ENCODE measurements at regions not wholly inside any gene's neighbourhood (a gene's known extent, or its start where the extent isn't known, plus 50 kb on each side); places are given as distances from the start of the nearest gene placed in this dataset.
A peak's percentile ranks its signal among the peaks of the same experiment; 100 is the strongest.

GRCh38 chr20:23155141-23155590 lies 69.0 kb upstream of the CD93 start:
- DNase-seq (ENCODE audit: low read depth in 4 of 4, low spot score in 1 of 4): no peak

DNA sequence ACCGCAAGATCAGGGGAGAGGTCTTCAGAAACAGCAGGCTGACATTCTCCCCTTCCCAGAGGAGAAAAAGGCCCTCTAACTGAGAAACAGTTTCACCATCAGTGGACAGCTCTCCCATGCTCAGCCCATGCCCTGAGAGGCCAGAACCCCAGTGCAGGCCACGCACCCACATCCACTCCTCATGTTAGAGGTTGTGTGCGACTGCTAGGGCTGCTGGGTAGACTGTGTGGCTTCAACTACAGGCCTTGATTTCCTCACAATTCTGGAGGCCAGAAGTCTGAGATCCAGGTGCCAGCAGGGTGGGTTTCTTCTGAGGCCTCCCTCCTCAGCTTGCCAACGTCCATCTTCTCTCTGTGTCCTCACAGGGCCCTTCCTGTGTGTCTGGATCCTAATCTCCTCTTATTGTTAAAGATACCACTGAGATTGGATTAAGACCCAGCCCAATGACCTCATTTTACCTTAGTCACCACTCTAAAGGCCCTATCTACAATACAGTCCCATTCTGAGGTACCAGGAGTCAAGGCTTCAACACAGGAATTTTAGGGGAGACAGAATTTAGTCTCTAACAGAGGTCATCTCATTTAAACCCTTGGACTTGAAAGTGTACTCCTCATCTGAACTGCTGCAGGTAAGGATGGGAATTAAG lies 67.7 kb upstream of the CD93 start:
- no peak for DNase-seq (ENCODE audit: low read depth in 4 of 4, low spot score in 1 of 4)

GRCh38 chr20:23152902-23153301 lies 66.8 kb upstream of the CD93 start:
- DNase-seq (ENCODE audit: low read depth in 4 of 4, low spot score in 1 of 4): no peak

- DNase-seq (ENCODE audit: low read depth in 4 of 4, low spot score in 1 of 4): no peak
Measured at GRCh38 chr20:23152308-23152892, 66.3 kb upstream of the CD93 start.

GRCh38 chr20:23151885-23152284 lies 65.8 kb upstream of the CD93 start:
- DNase-seq (ENCODE audit: low read depth in 4 of 4, low spot score in 1 of 4): no peak

GRCh38 chr20:23151008-23151703 lies 65.0 kb upstream of the CD93 start:
- no peak for DNase-seq (ENCODE audit: low read depth in 4 of 4, low spot score in 1 of 4)

GRCh38 chr20:23150304-23151007 lies 64.3 kb upstream of the CD93 start:
- DNase-seq (ENCODE audit: low read depth in 4 of 4, low spot score in 1 of 4): no peak

DNA sequence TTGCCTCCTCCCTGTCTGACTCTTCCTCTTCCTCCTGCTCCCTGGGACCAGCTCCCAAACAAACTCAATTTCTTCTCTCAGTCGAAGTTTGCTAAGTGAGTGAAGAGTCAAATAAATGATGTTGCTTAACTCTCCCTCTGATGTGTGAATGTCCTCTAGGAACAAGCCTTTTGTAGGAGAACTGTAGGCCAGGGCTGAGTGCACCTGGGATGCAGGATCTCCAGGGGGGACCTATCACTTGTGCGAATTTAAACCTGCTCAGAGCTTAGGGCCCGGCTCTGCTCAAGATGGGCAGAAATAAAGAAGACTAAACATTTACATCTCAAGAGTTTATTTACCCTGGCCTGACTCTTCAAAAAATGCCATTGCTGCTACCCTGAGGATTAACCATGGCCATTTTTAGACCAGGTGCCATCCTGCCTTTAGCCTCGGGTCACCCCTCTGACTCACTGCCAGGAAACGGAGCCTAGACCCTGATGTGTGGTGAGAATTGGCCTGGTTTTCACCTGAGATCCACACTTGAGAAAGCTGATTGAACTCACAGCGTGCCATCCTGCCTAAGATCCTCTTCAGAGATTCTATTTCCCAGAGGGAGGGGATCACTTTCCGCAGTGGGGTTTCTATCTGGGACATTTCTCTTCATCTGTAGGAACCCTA lies 63.6 kb upstream of the CD93 start:
- DNase-seq (ENCODE audit: low read depth in 4 of 4, low spot score in 1 of 4): no peak

DNA sequence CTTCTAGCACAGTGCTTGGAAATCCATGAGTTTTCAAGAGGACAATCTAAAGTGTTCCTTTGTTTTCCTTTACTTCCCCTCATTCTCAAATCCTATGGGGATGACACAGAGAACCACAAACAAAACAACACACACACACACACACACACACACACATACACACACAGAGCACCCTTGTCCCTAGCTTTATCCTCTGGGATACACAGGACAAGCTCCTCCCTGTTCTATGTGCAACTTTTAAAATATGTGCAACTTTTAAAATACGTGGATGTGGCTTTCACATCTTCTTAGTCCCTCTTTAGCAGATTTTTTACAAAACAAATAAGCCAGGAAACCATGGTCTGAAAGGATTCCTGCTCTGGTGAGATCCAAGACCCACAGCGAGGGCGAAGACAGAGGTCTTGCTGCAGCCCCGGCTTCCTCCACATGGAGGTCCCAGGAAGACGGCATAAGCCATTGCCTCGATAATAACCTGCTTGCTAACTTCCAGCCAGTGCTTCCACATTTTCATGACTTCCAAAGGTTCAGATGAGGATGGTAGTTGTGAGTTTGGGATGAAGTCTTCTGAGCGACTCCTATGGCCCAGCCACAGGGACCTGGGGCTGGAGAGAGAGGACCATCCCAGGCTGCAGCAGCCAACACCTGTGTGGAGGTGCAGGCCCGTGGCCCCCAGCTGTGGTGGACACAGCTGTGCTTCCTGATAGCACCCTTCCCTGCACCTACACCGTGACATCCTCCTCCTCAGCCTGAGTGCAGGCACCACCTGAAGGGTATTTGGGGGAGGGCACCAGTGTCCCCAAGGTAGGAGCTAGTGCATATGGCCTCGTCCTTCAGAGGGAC lies 62.8 kb upstream of the CD93 start:
- no peak for DNase-seq (ENCODE audit: low read depth in 4 of 4, low spot score in 1 of 4)

GRCh38 chr20:23147964-23148730 lies 62.0 kb upstream of the CD93 start:
- DNase-seq (ENCODE audit: low read depth in 4 of 4, low spot score in 1 of 4): peak in 1 of 4 experiments; percentile 14

- no peak for DNase-seq (ENCODE audit: low read depth in 4 of 4, low spot score in 1 of 4)
Measured at GRCh38 chr20:23147647-23147963, 61.5 kb upstream of the CD93 start.

GRCh38 chr20:23146857-23147637 lies 60.9 kb upstream of the CD93 start:
- DNase-seq (ENCODE audit: low read depth in 4 of 4, low spot score in 1 of 4): no peak

- no peak for DNase-seq (ENCODE audit: low read depth in 4 of 4, low spot score in 1 of 4)
Measured at GRCh38 chr20:23146181-23146580, 60.1 kb upstream of the CD93 start.

DNA sequence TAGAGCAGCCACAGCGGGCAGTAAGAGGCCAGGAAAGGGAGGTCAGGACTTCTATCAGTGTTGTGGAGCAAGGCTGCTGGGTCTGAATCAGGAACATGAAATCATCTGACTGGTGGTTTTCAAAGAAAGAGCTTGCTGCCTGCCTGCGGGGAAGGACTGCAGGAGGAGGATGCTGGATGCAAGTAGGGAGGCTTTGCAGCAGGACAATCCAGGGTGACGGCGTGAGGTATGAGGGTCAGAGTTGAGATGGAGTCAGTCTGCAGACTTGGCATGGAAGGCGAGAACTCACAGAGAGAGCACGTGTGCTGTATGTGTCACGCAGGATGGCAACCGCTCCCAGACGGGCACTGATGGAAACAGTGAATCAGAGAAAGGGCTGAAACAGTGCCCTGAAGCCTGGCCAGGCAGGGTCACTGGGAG lies 59.2 kb upstream of the CD93 start:
- DNase-seq (ENCODE audit: low read depth in 4 of 4, low spot score in 1 of 4): no peak

DNA sequence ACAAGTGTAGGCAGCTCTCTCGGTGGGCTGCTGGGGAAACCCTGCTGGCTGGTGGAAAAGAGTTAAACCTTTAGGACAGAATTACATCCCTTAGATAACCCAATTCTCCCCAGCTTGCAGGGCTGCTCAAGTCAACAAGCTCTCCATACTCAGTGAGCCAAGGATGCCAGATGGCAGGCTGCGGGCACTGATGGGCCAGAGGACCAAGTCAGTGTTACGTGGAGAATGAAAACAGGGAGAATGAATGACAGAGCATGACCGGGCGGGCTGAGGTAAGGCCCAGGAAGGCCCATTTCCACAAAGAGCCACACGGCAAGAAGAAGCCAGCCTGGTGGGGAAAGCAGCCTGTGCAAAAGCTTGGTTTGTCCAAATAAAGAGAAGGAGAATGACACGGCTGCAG lies 58.7 kb upstream of the CD93 start:
- DNase-seq (ENCODE audit: low read depth in 4 of 4, low spot score in 1 of 4): no peak

DNA sequence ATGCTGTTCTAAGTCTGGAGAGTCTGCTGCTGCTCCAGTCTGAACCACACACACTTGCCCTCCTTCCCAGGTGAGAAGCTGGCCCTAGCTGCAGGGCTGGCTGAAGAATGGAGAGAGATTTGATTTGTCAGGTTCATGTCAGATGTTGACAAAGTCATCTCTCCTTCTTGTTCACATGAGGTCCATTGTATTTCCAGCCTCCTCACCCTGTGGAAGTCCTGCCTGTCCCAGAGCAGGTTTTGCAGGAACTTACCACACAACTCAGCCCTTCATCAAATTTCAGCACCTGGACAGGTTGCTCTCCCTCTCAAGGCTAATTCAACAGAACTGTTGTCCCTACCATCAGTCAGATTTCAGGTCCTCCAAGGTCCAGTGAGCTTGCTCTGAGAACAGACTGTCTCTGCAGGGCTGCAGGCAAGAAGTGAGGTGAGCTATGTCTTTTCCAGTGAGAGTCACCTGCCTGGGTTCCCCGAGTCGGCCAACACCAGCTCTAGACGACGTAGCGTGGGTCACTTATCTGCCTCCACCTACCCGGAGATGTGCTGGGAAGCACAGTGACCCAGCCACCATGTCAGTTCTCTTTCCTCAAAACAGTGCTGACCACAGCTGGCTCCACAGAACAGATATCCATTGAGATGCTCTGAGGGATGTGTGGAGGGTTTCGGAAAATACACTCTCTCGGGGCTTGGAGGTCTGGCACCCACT lies 58.0 kb upstream of the CD93 start:
- DNase-seq (ENCODE audit: low read depth in 4 of 4, low spot score in 1 of 4): no peak

GRCh38 chr20:23143098-23143497 lies 57.0 kb upstream of the CD93 start:
- no peak for DNase-seq (ENCODE audit: low read depth in 4 of 4, low spot score in 1 of 4)

Measured in stimulated activated CD4-positive, alpha-beta T cell treated with anti-CD3 and anti-CD28 coated beads, Interleukin-1b, Interleukin-23, amount 100 ng/mL, for 24 hours (primary cell).